WTC11 (cell line): ENCODE measurements at regions not wholly inside any gene's neighbourhood (a gene's known extent, or its start where the extent isn't known, plus 50 kb on each side); places are given as distances from the start of the nearest gene placed in this dataset.

Experiments used
- ATAC-seq: fragments of 200-7000 bp; cut with Tn5 transposase; 2 replicates; pipeline ENCODE4 v1.10.0; 2021; ENCODE audit warnings: mild to moderate bottlenecking, moderate library complexity
- CTCF ChIA-PET: fragments of 300-600 bp; sonication (Branson Sonifier 250); formaldehyde crosslinking; loops from one replicate; lab custom pipeline; 2021; ENCODE audit warnings: antibody characterized with exemption; lab: Charles Lee
- POLR2A ChIA-PET: fragments of 350-600 bp; sonication (Branson Sonifier 250); formaldehyde crosslinking; loops from one replicate; lab custom pipeline; 2021; ENCODE audit warnings: antibody characterized with exemption; lab: Charles Lee
- DNase-seq: peaks from one replicate; pipeline ENCODE4 v3.0.0; 2021; ENCODE audit warnings: low spot score
- H3K27ac Mint-ChIP-seq: 2 replicates; pipeline ENCODE4 v1.8.0; 2021; ENCODE audit warnings: mixed read lengths
- H3K27me3 Mint-ChIP-seq: 2 replicates; pipeline ENCODE4 v1.8.0; 2021; ENCODE audit warnings: low read depth, mild to moderate bottlenecking, moderate library complexity, mixed read lengths
- H3K36me3 Mint-ChIP-seq: 2 replicates; pipeline ENCODE4 v1.8.0; 2021; ENCODE audit warnings: mixed read lengths
- H3K4me1 Mint-ChIP-seq: 2 replicates; pipeline ENCODE4 v1.8.0; 2022; ENCODE audit warnings: mixed read lengths
- H3K4me3 Mint-ChIP-seq: 2 replicates; pipeline ENCODE4 v1.8.0; 2021; ENCODE audit warnings: mild to moderate bottlenecking, moderate library complexity, mixed read lengths
- H3K9me3 Mint-ChIP-seq: 2 replicates; pipeline ENCODE4 v1.8.0; 2021; ENCODE audit warnings: mixed read lengths
- AR ChIP-seq: fragments of 250-450 bp; sonication (Bioruptor Pico); IDR thresholded peaks from 2 replicates; pipeline ENCODE4 v1.9.0; 2021; ENCODE audit warnings: mild to moderate bottlenecking
- CREM ChIP-seq: sonication (generic); formaldehyde crosslinking; IDR thresholded peaks from 2 replicates; pipeline ENCODE4 v1.8.1; 2022; ENCODE audit warnings: mild to moderate bottlenecking, missing genetic modification reagents, moderate library complexity
- E2F5 ChIP-seq: sonication (generic); formaldehyde crosslinking; IDR thresholded peaks from 2 replicates; pipeline ENCODE4 v1.8.1; 2022; ENCODE audit warnings: mild to moderate bottlenecking, moderate library complexity, missing genetic modification reagents
- HMGA2 ChIP-seq: fragments of 250-450 bp; sonication (Bioruptor Pico); IDR thresholded peaks from 2 replicates; pipeline ENCODE4 v1.4.0; 2021; ENCODE audit warnings: mild to moderate bottlenecking, moderate library complexity
- IRF2 ChIP-seq: sonication (generic); formaldehyde crosslinking; IDR thresholded peaks from 2 replicates; pipeline ENCODE4 v1.8.0; 2022; ENCODE audit warnings: low read depth, missing genetic modification reagents, borderline replicate concordance
- MXD4 ChIP-seq: fragments of 250-450 bp; sonication (Bioruptor Pico); IDR thresholded peaks from 2 replicates; pipeline ENCODE4 v1.8.0; 2021; ENCODE audit warnings: mild to moderate bottlenecking, moderate library complexity, borderline replicate concordance
- NFYB ChIP-seq: sonication (generic); formaldehyde crosslinking; conservative IDR thresholded peaks from 2 replicates; pipeline ENCODE4 v1.8.0; 2022; ENCODE audit warnings: low read depth, missing genetic modification reagents
- SMAD3 ChIP-seq: sonication (generic); formaldehyde crosslinking; IDR thresholded peaks from 2 replicates; pipeline ENCODE4 v1.8.0; 2022; ENCODE audit warnings: missing genetic modification reagents, mild to moderate bottlenecking, borderline replicate concordance
- ZNF263 ChIP-seq: sonication (generic); formaldehyde crosslinking; IDR thresholded peaks from 2 replicates; pipeline ENCODE4 v1.8.1; 2022; ENCODE audit warnings: low read depth, mild to moderate bottlenecking, moderate library complexity, missing genetic modification reagents
- ZNF396 ChIP-seq: fragments of 250-450 bp; sonication (Bioruptor Pico); IDR thresholded peaks from 2 replicates; pipeline ENCODE4 v1.8.0; 2021; ENCODE audit warnings: mild to moderate bottlenecking, moderate library complexity, borderline replicate concordance
- ZNF425 ChIP-seq: fragments of 250-450 bp; sonication (Bioruptor Pico); conservative IDR thresholded peaks from 2 replicates; pipeline ENCODE4 v1.9.0; 2021; ENCODE audit warnings: mild to moderate bottlenecking
- TF ChIP-seq, protein P1 (sequence below): fragments of 200-600 bp; IDR thresholded peaks from 2 replicates; pipeline ENCODE4 v1.8.0; 2022; ENCODE audit warnings: antibody characterized with exemption
- TF ChIP-seq, protein P2 (sequence below): sonication (generic); formaldehyde crosslinking; IDR thresholded peaks from 2 replicates; pipeline ENCODE4 v1.8.1; 2023; ENCODE audit warnings: mild to moderate bottlenecking, missing genetic modification reagents, borderline replicate concordance
- TF ChIP-seq, protein P3 (sequence below): sonication (generic); formaldehyde crosslinking; IDR thresholded peaks from 2 replicates; pipeline ENCODE4 v1.8.1; 2023; ENCODE audit warnings: mild to moderate bottlenecking, missing genetic modification reagents, moderate library complexity
- TF ChIP-seq, protein P4 (sequence below): fragments of 250-450 bp; sonication (Bioruptor Pico); IDR thresholded peaks from 2 replicates; pipeline ENCODE4 v1.8.0; 2021; ENCODE audit warnings: mild to moderate bottlenecking

DNA sequence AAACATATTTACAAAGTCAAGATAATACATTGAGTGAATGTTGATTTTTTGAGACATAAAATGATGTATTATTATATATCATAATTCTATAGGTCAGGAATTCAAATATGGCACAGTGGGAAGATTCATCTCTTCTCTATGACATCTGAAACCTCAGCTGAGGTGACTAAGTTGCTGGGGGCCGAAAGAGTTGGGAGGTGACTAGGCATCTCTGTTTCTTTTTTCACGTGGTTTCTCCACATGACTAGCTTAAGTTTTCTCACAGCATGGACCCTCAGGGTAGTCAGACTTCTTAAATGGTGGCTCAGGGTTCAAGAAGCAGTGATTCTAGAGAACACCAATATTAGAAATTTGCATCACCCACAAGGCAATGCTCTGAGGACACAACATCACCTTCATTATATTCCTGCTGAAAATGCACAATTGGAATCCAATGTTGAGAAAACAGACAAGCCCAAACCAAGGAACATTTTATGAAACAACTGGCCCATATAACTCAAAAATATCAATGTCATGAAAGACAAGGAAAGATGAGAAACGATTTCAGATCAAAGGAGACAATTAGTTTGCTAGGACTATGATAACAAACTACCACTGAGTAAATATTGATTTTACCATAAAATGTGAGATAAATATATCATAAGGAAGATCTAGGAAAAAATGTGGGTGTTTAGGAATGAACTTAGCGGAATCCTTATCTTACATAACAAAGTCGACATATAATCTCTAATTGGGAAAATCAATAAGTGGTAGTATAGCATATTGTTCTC lies 273.3 kb upstream of the IRAK1BP1 start:
- TF ChIP-seq ZNF425 (CRISPR knock-in tag) (no peak), ZNF396 (no peak), ZNF263 (CRISPR knock-in tag) (no peak), CREM (CRISPR knock-in tag) (no peak), NFYB (CRISPR knock-in tag) (no peak), AR (CRISPR knock-in tag) (no peak), SMAD3 (CRISPR knock-in tag) (no peak), HMGA2 (CRISPR knock-in tag) (no peak), IRF2 (CRISPR knock-in tag) (no peak), E2F5 (CRISPR knock-in tag) (no peak), MXD4 (CRISPR knock-in tag) (no peak)
- TF ChIP-seq, protein P1, sequence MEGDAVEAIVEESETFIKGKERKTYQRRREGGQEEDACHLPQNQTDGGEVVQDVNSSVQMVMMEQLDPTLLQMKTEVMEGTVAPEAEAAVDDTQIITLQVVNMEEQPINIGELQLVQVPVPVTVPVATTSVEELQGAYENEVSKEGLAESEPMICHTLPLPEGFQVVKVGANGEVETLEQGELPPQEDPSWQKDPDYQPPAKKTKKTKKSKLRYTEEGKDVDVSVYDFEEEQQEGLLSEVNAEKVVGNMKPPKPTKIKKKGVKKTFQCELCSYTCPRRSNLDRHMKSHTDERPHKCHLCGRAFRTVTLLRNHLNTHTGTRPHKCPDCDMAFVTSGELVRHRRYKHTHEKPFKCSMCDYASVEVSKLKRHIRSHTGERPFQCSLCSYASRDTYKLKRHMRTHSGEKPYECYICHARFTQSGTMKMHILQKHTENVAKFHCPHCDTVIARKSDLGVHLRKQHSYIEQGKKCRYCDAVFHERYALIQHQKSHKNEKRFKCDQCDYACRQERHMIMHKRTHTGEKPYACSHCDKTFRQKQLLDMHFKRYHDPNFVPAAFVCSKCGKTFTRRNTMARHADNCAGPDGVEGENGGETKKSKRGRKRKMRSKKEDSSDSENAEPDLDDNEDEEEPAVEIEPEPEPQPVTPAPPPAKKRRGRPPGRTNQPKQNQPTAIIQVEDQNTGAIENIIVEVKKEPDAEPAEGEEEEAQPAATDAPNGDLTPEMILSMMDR: no peak
- TF ChIP-seq, protein P2, sequence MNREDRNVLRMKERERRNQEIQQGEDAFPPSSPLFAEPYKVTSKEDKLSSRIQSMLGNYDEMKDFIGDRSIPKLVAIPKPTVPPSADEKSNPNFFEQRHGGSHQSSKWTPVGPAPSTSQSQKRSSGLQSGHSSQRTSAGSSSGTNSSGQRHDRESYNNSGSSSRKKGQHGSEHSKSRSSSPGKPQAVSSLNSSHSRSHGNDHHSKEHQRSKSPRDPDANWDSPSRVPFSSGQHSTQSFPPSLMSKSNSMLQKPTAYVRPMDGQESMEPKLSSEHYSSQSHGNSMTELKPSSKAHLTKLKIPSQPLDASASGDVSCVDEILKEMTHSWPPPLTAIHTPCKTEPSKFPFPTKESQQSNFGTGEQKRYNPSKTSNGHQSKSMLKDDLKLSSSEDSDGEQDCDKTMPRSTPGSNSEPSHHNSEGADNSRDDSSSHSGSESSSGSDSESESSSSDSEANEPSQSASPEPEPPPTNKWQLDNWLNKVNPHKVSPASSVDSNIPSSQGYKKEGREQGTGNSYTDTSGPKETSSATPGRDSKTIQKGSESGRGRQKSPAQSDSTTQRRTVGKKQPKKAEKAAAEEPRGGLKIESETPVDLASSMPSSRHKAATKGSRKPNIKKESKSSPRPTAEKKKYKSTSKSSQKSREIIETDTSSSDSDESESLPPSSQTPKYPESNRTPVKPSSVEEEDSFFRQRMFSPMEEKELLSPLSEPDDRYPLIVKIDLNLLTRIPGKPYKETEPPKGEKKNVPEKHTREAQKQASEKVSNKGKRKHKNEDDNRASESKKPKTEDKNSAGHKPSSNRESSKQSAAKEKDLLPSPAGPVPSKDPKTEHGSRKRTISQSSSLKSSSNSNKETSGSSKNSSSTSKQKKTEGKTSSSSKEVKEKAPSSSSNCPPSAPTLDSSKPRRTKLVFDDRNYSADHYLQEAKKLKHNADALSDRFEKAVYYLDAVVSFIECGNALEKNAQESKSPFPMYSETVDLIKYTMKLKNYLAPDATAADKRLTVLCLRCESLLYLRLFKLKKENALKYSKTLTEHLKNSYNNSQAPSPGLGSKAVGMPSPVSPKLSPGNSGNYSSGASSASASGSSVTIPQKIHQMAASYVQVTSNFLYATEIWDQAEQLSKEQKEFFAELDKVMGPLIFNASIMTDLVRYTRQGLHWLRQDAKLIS (CRISPR knock-in tag): no peak
- TF ChIP-seq, protein P3, sequence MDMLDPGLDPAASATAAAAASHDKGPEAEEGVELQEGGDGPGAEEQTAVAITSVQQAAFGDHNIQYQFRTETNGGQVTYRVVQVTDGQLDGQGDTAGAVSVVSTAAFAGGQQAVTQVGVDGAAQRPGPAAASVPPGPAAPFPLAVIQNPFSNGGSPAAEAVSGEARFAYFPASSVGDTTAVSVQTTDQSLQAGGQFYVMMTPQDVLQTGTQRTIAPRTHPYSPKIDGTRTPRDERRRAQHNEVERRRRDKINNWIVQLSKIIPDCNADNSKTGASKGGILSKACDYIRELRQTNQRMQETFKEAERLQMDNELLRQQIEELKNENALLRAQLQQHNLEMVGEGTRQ (CRISPR knock-in tag): no peak
- TF ChIP-seq, protein P4, sequence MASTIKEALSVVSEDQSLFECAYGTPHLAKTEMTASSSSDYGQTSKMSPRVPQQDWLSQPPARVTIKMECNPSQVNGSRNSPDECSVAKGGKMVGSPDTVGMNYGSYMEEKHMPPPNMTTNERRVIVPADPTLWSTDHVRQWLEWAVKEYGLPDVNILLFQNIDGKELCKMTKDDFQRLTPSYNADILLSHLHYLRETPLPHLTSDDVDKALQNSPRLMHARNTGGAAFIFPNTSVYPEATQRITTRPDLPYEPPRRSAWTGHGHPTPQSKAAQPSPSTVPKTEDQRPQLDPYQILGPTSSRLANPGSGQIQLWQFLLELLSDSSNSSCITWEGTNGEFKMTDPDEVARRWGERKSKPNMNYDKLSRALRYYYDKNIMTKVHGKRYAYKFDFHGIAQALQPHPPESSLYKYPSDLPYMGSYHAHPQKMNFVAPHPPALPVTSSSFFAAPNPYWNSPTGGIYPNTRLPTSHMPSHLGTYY: no peak
- no peak overlapping the region for H3K4me3 Mint-ChIP-seq
- peaks cover 13% of the 10 kb centered on the region for H3K9me3 Mint-ChIP-seq
- H3K27me3 Mint-ChIP-seq: no peaks in the 10 kb centered on the region
- POLR2A ChIA-PET: no interaction called here
- H3K4me1 Mint-ChIP-seq: no peaks in the 10 kb centered on the region
- DNase-seq: no peak
- peaks cover 4% of the 10 kb centered on the region; the same call in 1 of the 2 replicates for H3K36me3 Mint-ChIP-seq
- H3K27ac Mint-ChIP-seq: no peak overlapping the region
- ATAC-seq: no peak
- CTCF ChIA-PET: no interaction called here
